ENCODE measurements at regions not wholly inside any gene's neighbourhood (a gene's known extent, or its start where the extent isn't known, plus 50 kb on each side); places are given as distances from the start of the nearest gene placed in this dataset.

GRCh38 chrX:39945709-39946108 is 152.0 kb downstream of the BCOR start:
- TF ChIP-seq, protein P1, sequence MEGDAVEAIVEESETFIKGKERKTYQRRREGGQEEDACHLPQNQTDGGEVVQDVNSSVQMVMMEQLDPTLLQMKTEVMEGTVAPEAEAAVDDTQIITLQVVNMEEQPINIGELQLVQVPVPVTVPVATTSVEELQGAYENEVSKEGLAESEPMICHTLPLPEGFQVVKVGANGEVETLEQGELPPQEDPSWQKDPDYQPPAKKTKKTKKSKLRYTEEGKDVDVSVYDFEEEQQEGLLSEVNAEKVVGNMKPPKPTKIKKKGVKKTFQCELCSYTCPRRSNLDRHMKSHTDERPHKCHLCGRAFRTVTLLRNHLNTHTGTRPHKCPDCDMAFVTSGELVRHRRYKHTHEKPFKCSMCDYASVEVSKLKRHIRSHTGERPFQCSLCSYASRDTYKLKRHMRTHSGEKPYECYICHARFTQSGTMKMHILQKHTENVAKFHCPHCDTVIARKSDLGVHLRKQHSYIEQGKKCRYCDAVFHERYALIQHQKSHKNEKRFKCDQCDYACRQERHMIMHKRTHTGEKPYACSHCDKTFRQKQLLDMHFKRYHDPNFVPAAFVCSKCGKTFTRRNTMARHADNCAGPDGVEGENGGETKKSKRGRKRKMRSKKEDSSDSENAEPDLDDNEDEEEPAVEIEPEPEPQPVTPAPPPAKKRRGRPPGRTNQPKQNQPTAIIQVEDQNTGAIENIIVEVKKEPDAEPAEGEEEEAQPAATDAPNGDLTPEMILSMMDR (IDR thresholded peaks at IDR 0.05), result no peak
- peaks cover 2% of the 10 kb centered on the region for H3K27me3 Mint-ChIP-seq (ENCODE audit: insufficient read depth)

GRCh38 chrX:39946822-39947221 is 150.9 kb downstream of the BCOR start:
- H3K4me1 Mint-ChIP-seq (ENCODE audit: low read depth), result peaks cover 18% of the 10 kb centered on the region
- no peaks in the 10 kb centered on the region for H3K36me3 Mint-ChIP-seq (ENCODE audit: low read depth)
- peak; percentile 70 for DNase-seq
- H3K27me3 Mint-ChIP-seq (ENCODE audit: insufficient read depth), result peaks cover 2% of the 10 kb centered on the region
- H3K9me3 Mint-ChIP-seq, result no peaks in the 10 kb centered on the region
- TF ChIP-seq, protein P1 (IDR thresholded peaks at IDR 0.05), result no peak
- peak overlapping the region; percentile 68; the same call in 1 of the 2 replicates for H3K27ac Mint-ChIP-seq
- H3K4me3 Mint-ChIP-seq, result no peak overlapping the region

More at GRCh38 chrX:39945709-39946108, 152.0 kb downstream of the BCOR start:
- Mint-ChIP-seq H3K36me3 (ENCODE audit: low read depth) (no peaks in the 10 kb centered on the region), H3K9me3 (no peaks in the 10 kb centered on the region), H3K4me3 (no peak overlapping the region), H3K4me1 (ENCODE audit: low read depth) (peaks cover 25% of the 10 kb centered on the region), H3K27ac (no peak overlapping the region)
- DNase-seq, result no peak

DNA sequence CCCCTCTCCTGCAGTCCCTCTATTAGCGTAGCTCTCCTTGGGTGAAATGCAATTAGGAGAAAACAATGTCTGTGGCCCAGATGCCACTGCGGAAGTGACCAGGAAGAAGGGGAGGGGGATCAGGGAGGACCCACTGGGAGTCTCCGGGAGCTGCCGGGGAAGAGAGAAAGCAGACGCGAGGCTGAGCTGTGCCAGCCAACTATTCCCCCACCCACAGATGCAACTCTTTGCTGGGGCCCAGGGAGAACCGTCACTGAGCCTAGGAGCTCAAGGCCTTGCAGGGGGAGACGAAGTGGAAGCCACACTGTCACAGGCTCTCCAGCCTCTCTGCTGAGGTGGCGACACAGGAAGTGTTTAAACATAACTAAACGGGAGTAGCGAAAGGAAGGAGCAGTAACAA is 149.2 kb downstream of the BCOR start:
- Mint-ChIP-seq H3K27ac (no peak overlapping the region), H3K4me3 (no peak overlapping the region), H3K4me1 (ENCODE audit: low read depth) (peaks cover 17% of the 10 kb centered on the region), H3K36me3 (ENCODE audit: low read depth) (no peaks in the 10 kb centered on the region), H3K9me3 (no peaks in the 10 kb centered on the region), H3K27me3 (ENCODE audit: insufficient read depth) (no peaks in the 10 kb centered on the region; the same call in 1 of the 2 replicates)
- DNase-seq, result no peak
- TF ChIP-seq, protein P1 (IDR thresholded peaks at IDR 0.05), result no peak

DNA sequence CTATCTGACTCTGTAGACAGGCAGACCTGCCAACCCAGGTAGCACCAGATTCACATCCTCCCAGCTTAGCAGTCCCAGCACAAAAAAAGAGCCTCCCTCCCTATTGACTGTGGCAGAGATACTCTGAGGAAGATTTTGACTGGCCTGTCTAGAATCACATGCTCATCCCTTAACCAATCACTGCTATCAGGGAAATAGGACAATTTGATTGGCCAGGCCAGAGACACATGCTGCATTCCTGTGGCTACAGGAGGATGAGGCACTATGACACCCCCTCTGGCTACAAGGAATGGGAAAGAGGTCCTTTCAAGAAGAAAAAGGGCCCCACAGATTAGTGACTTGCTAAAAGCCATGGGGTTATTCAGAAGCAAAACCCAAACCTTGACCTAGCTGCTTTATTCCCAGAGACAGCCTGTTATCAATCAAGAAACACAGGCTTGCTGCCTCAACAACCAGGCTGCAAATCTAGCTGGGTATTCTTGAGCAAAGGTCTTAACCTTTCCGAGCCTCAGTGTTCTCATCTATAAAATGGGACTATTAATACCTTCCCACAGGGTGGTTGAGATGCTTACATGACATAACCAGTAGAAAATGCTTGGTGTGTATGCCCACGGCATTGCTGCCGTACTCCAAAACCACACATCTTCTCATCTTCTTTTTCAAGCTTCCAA is 147.6 kb downstream of the BCOR start:
- H3K27me3 Mint-ChIP-seq (ENCODE audit: insufficient read depth), result no peaks in the 10 kb centered on the region; the same call in none of the 2 replicates
- no peak overlapping the region for H3K4me3 Mint-ChIP-seq
- DNase-seq, result peak; percentile 25
- no peaks in the 10 kb centered on the region for H3K36me3 Mint-ChIP-seq (ENCODE audit: low read depth)
- no peak overlapping the region for H3K27ac Mint-ChIP-seq
- peaks cover 22% of the 10 kb centered on the region for H3K4me1 Mint-ChIP-seq (ENCODE audit: low read depth)
- TF ChIP-seq, protein P1 (IDR thresholded peaks at IDR 0.05), result no peak
- no peaks in the 10 kb centered on the region for H3K9me3 Mint-ChIP-seq

- TF ChIP-seq, protein P1 (IDR thresholded peaks at IDR 0.05), result no peak
- no peaks in the 10 kb centered on the region for H3K36me3 Mint-ChIP-seq (ENCODE audit: low read depth)
- no peak overlapping the region for H3K4me3 Mint-ChIP-seq
- H3K9me3 Mint-ChIP-seq, result no peaks in the 10 kb centered on the region
- no peaks in the 10 kb centered on the region; the same call in none of the 2 replicates for H3K27me3 Mint-ChIP-seq (ENCODE audit: insufficient read depth)
- peaks cover 11% of the 10 kb centered on the region; the same call in 1 of the 2 replicates for H3K4me1 Mint-ChIP-seq (ENCODE audit: low read depth)
- DNase-seq, result no peak
- H3K27ac Mint-ChIP-seq, result no peak overlapping the region
These were observed 144.8 kb downstream of the BCOR start for GRCh38 chrX:39952989-39953388.

Measured in HFFc6 (cell line).